ENCODE measurements at regions not wholly inside any gene's neighbourhood (a gene's known extent, or its start where the extent isn't known, plus 50 kb on each side); places are given as distances from the start of the nearest gene placed in this dataset.
"Not testable (repeated sequence)": the region's sequence is repeated elsewhere in the genome, so short reads cannot be mapped to it uniquely, and the experiment has no call there.

DNA sequence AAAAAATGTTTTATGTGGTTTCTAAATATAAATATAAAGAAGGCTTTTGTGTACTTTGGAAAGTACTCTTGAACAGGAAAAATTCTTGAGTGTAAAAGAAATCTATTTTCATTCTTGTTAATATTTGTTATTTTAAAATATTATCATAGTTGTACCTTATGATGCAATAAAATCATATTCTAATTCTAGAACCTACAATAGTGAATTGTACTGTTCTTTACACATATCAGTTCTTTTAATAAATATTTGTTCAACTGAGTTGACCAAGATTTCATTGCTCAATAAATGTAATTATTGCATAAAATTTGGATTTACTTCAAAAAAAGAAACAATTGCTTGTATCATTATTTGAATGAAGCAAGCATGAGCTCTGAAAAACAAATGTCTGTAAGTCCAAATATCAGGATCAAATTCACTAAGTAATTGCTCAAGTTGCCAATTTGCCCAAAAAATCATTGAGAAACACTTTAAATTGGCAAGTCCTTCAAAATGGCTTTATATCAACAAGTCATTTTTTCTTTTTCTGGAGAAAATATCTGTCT lies 191.6 kb upstream of the SLC16A7 start:
- DNase-seq: no peak

DNA sequence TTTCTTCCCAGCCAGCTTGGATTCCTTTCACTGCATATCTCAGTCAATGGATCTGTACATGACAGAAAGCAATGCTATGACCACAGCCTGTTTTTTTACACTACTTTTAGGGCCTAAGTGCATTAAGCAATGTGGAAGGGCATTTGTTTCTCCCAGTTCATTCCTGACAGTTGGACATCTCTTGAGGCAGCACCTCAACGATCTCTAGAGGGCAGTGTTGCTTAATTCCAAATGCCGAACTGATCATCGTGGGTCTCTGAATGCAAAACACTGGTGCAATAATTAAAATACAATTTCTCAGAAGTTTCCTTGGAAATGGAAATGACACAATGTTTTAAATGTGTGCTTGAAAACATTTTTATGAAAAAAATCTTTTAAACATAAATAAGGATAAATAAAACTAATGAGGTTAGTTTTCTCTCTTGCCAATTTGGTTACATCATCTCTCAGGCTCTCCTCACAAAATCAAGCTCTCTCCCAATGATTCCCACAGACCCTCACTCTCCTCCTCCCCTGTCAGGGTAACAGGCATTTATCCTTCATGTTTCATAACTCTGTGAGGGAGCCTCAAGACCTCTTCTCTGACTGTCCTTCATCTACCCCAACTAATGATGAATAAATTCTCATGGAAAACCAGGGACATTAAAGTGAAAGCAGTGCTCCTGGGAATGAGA lies 192.4 kb upstream of the SLC16A7 start:
- DNase-seq: peak; percentile 70

DNA sequence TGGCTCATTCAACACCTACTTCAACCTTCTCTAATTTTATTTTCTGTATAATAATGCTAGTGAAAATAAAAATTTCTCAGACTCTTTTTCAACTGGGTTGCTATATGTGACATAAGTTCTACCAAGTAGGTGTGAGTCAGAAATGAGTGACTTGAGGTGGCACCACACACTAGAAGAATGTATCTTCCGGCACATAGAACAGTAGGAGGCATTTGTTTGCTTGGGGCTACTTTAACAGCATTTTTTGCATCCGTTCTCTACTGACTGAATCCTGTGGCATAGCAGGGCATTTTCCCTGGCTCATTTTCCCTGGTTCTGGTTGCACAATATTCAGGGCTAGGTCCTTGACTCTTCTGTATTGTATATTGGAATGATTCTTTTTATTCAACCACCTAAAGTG lies 194.0 kb upstream of the SLC16A7 start:
- DNase-seq: no peak

DNA sequence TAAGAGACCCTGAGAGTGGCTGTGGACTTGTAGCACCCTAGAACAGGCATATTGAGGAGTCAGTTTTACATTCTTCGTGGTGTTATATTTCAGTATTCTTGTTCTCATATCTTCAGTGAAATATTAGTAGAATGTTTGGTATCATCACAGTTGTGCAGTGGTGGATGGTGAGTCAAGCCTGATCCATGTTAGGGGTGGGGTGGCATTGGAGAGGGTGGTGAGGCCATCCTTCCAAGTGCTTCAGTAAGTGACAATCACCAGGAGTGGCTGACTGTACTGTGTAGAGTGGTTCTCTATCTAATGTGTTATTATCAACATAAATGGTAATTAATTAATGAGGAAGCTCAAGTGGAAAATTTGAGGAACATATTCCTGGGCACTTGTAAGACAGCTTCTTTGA lies 197.7 kb upstream of the SLC16A7 start:
- no peak for DNase-seq

GRCh38 chr12:59396919-59397318 lies 198.9 kb upstream of the SLC16A7 start:
- DNase-seq: no peak

DNA sequence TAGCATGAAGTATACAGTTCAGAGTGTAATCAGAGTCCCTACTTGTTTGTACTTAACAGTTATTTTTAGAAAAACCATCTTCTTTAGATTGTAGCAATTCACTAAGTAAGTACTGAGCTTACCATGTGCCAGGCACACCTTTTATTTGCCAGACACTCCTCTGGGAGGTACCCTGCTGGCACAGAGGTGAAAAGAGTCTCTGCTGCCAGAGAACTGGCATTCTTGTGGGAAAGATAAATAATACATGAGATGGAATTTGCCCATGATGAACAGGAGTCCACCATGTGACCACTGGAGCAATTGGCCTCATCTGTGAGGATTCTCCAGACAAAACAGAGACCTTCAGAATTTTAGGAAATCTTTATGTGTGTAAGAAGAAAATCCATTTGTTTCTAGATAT lies 199.3 kb upstream of the SLC16A7 start:
- peak; percentile 42 for DNase-seq

DNA sequence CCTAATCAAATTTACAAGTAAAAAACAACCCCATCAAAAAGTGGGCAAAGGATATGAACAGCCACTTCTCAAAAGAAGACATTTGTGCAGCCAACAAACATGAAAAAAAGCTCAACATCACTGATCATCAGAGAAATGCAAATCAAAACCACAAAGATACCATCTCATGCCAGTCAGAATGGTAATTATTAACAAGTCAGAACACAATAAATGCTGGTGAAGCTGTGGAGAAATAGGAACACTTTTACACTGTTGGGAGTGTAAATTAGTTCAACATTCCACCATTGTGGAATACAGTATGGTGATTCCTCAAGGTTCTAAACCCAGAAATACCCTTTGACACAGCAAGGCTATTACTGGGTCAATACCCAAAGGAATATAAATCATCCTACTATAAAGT lies 200.5 kb upstream of the SLC16A7 start:
- not testable (repeated sequence) for DNase-seq

DNA sequence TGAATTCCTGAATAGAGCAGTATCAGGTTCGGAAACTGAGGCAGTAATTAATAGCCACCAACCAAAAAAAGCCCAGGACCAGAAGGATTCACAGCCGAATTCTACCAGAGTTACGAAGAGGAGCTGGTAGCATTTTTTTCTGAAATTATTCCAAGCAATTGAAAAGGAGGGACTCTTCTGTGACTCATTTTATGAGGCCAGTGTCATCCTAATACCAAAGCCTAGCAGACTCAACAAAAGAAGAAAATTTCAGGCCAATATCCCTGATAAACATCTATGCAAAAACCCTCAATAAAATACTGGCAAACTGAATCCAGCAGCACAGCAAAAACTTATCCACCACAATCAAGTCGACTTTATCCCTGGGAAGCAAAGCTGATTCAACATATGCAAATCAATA lies 202.3 kb upstream of the SLC16A7 start:
- DNase-seq: no peak

GRCh38 chr12:59389968-59390576 lies 205.8 kb upstream of the SLC16A7 start:
- DNase-seq: no peak

DNA sequence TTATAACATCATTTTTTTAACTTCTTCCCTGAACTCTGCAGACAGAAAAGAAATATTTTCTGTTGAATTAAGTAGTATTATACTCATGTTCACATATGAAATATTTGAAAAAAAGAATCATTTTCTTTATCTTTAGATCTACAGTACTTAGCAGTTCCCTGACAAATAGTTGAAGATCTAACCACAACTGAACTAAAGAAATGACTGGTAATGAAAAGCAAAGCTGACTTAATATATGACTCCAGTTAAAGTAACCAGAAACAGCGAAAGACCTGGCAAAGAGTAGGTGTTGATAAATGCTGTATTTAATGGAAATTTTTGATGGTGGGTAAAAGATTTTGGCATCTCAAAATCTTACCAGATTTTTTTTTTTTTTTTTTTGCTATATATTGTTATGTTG lies 207.1 kb upstream of the SLC16A7 start:
- DNase-seq: no peak

DNA sequence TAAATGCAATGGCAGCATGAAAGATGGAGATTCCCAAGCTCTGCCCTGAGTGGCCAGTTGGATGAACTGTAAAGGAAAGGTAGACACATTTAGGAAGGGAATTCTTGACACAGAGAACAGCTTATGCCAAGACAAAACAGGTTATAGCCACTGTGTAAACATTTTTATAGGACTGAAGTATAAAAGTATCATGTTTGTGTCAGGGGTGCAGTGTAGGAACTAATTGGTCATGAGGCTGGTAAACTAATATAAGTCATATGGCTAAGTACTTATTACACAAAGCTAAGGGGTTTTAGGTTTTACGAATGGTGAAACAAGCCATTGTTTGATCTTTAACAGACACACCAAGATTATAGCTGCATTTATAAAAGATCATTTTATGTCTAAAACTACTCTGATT lies 207.7 kb upstream of the SLC16A7 start:
- no peak for DNase-seq

- DNase-seq: no peak
Measured at GRCh38 chr12:59386236-59386635, 209.6 kb upstream of the SLC16A7 start.

GRCh38 chr12:59383079-59383822 lies 212.6 kb upstream of the SLC16A7 start:
- DNase-seq: no peak

DNA sequence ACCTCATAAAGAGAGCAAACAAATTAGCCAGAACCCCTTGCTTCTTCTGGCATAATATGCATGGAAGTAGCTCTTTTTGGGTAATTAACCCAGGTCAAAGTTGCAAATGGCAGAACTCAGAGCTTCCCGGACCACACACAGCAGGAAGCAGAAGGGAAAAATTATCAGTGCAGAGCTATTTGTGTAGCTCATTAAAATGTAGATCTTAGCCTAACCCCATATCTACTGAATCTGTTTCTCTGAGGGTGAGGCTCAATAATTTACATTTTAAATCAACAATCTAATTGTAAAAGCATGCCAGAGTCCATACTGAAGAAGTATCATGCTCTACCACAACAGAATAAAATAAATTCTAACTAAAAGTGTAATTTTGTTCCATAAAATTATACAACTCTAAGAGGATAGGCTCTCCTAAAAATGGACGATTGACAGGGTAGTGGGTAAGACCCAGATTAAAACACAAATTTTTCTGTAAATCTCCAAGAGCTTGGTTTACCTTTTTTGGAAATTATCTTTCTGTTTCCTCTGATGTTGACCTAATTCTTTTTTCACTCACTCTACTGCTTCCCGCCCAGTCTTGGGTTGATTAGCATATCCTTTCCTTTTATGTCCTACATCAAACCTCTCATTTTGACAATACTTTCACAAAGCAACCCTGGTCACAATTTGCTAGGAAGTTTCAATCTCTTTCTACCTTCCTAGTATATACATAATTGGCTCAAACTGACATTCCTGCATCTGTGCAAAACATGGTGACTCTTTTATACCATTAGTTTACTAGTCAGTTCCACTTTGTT lies 213.3 kb upstream of the SLC16A7 start:
- no peak for DNase-seq

DNA sequence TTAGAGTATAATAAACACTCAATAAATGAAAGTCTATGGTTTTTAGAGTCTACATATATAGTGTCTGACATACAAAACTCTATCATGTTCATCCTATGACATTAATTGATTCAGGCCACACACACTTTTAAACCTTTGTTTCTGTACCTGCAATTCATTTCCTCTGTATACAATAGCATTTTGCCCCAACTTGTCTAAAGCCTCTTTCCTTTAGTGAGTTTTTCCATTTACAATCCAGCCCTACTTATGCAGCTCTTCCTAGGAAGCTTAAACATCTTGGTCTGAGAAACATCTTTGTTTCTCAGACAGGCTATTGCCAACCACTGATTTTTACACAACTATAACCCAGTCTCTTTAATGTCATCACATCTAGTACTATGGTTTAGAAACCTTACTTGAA lies 214.7 kb upstream of the SLC16A7 start:
- no peak for DNase-seq

GRCh38 chr12:59375633-59376032 lies 220.2 kb upstream of the SLC16A7 start:
- DNase-seq: no peak

- DNase-seq: no peak
Measured at GRCh38 chr12:59374783-59375182, 221.0 kb upstream of the SLC16A7 start.

DNA sequence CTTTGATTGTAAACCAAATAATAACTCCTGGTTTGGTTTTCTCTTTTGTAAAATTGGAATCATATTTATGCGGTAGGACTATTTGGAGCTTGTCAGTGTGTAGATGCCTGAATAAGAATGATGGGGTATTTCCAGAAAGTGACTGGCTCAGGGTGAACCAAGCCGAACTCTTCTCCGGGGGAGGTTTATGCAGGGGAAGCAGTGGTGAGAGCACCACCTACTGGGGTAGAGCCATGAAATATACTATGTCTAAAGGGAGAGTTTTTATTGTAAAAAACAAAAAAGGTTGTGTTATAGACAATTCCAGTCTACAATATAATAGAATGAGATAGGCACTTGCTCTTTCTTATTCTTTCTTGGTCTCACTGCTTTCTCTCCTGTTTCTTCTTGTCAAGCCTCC lies 222.9 kb upstream of the SLC16A7 start:
- no peak for DNase-seq

DNA sequence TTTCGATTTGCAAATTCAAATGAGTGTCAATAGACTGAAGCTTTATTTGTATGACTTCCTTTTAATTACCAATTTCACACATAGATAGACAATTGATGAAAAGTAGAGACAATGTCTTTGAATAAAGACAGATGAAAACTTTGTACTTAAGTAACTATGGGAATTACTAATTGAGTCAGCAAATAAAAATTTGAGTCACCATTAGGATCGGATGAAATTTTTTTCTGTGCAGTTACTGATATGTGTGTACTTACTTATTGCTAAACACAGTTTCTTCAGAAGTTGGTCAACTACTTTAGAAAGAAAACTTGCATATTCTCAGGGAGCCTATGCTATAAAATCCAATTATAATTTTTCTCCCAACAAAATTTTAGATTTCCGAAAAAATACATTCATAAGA lies 224.9 kb upstream of the SLC16A7 start:
- DNase-seq: no peak

GRCh38 chr12:59365133-59365532 lies 230.7 kb upstream of the SLC16A7 start:
- DNase-seq: no peak

GRCh38 chr12:59357811-59358210 lies 238.0 kb upstream of the SLC16A7 start:
- no peak for DNase-seq

GRCh38 chr12:59346248-59346647 lies 249.6 kb upstream of the SLC16A7 start:
- not testable (repeated sequence) for DNase-seq

DNA sequence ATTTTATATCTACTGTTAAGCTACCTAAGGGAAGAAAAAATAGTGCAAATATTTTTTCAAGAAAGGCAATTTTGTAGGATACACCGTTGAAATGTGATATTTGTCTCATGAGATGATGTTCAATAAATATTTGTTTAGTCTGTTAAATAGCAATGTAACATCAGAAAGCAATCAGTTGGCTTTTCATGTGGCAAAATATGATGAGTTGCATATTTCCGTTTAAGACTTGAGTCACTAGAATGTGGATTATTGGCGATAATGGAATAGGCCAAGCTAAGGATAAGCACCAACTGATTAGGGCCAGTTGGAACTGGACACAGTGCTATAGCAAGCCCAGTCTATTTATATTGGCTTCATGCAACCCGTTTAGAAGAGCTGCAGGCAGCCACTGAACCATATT lies 250.4 kb upstream of the SLC16A7 start:
- no peak for DNase-seq

Measured in NCI-H345 (cell line).